Panc1 (cell line): ENCODE measurements at regions not wholly inside any gene's neighbourhood (a gene's known extent, or its start where the extent isn't known, plus 50 kb on each side); places are given as distances from the start of the nearest gene placed in this dataset.

ENCODE experiments used
- CTCF ChIP-seq: fragments of 450-650 bp; IDR thresholded peaks from 2 replicates; pipeline ENCODE4 v1.5.1; 2017; ENCODE audit warnings: mild to moderate bottlenecking
- POLR2AphosphoS5 ChIP-seq: IDR thresholded peaks from 2 replicates; pipeline ENCODE4 v1.6.1; 2012; ENCODE audit warnings: mild to moderate bottlenecking, low read depth, low read length, moderate library complexity
- REST ChIP-seq, 2 experiments: IDR thresholded peaks; 2 replicates each; pipeline ENCODE4 v1.6.1; 2011 to 2012; ENCODE audit warnings: low read depth in 2 of 2, control low read depth in 1 of 2, low read length in 1 of 2, mild to moderate bottlenecking in 1 of 2, moderate library complexity in 1 of 2; ENCODE audit not compliant: insufficient read depth in 1 of 2

GRCh38 chr13:56335775-56336174 lies 804.9 kb upstream of the PRR20A start:
- TF ChIP-seq CTCF (no peak), POLR2AphosphoS5 (no peak), REST (IDR thresholded peaks at IDR 0.05; ENCODE audit: insufficient read depth in 1 of 2, low read depth in 2 of 2, low read length in 1 of 2) (no peak)
